Stimulated activated effector memory CD8-positive, alpha-beta T cell treated with anti-CD3 and anti-CD28 coated beads, Interleukin-12 subunit alpha, Interleukin-12 subunit beta, amount 100 ng/mL, for 72 hours (primary cell): ENCODE measurements at regions not wholly inside any gene's neighbourhood (a gene's known extent, or its start where the extent isn't known, plus 50 kb on each side); places are given as distances from the start of the nearest gene placed in this dataset.
A peak's percentile ranks its signal among the peaks of the same experiment; 100 is the strongest.
"Not testable (repeated sequence)": the region's sequence is repeated elsewhere in the genome, so short reads cannot be mapped to it uniquely, and the experiment has no call there.

Source experiments
- ATAC-seq: fragments of 150-1000 bp; cut with Tn5 transposase; 2 replicates; pipeline ENCODE4 v1.10.0; 2021
- DNase-seq, 2 donors: peaks; one replicate each; pipeline ENCODE4 v3.0.0; 2021 to 2022; ENCODE audit warnings: low spot score in 2 of 2
- H3K27ac Mint-ChIP-seq: one replicate; pipeline ENCODE4 v1.8.0; 2022; ENCODE audit warnings: mild to moderate bottlenecking, mixed read lengths
- H3K36me3 Mint-ChIP-seq: one replicate; pipeline ENCODE4 v1.8.0; 2022; ENCODE audit warnings: mild to moderate bottlenecking, mixed read lengths
- H3K4me1 Mint-ChIP-seq: one replicate; pipeline ENCODE4 v1.8.0; 2022; ENCODE audit warnings: mixed read lengths
- H3K4me3 Mint-ChIP-seq: one replicate; pipeline ENCODE4 v1.8.0; 2022; ENCODE audit warnings: mild to moderate bottlenecking, mixed read lengths
- H3K9me3 Mint-ChIP-seq: one replicate; pipeline ENCODE4 v1.8.0; 2022; ENCODE audit warnings: mixed read lengths

GRCh38 chr13:99690426-99691174 lies 189.3 kb downstream of the TM9SF2 start:
- Mint-ChIP-seq H3K4me1 (no peaks in the 10 kb centered on the region), H3K27ac (no peak overlapping the region), H3K9me3 (no peaks in the 10 kb centered on the region), H3K36me3 (no peaks in the 10 kb centered on the region), H3K4me3 (no peak overlapping the region)
- DNase-seq (no peak), ATAC-seq (no peak)

GRCh38 chr13:99689955-99690354 lies 188.7 kb downstream of the TM9SF2 start:
- Mint-ChIP-seq H3K9me3 (no peaks in the 10 kb centered on the region), H3K27ac (no peak overlapping the region), H3K4me1 (no peaks in the 10 kb centered on the region), H3K4me3 (no peak overlapping the region), H3K36me3 (no peaks in the 10 kb centered on the region)
- ATAC-seq (no peak), DNase-seq (no peak)

GRCh38 chr13:99688776-99689175 lies 187.5 kb downstream of the TM9SF2 start:
- H3K36me3 Mint-ChIP-seq = no peaks in the 10 kb centered on the region
- no peaks in the 10 kb centered on the region for H3K4me1 Mint-ChIP-seq
- H3K4me3 Mint-ChIP-seq = no peak overlapping the region
- ATAC-seq (no peak), DNase-seq (no peak)
- H3K27ac Mint-ChIP-seq = no peak overlapping the region
- no peaks in the 10 kb centered on the region for H3K9me3 Mint-ChIP-seq

- no peak for ATAC-seq
- Mint-ChIP-seq H3K27ac (no peak overlapping the region), H3K9me3 (no peaks in the 10 kb centered on the region), H3K4me1 (no peaks in the 10 kb centered on the region), H3K36me3 (no peaks in the 10 kb centered on the region), H3K4me3 (no peak overlapping the region)
- DNase-seq = no peak
Observed at GRCh38 chr13:99687723-99688397, 186.6 kb downstream of the TM9SF2 start.

- Mint-ChIP-seq H3K4me3 (no peak overlapping the region), H3K27ac (no peak overlapping the region)
Observed at GRCh38 chr13:99686944-99687411, 185.7 kb downstream of the TM9SF2 start.

GRCh38 chr13:99686157-99686572 lies 184.9 kb downstream of the TM9SF2 start:
- DNase-seq = no peak
- Mint-ChIP-seq H3K4me3 (no peak overlapping the region), H3K4me1 (no peaks in the 10 kb centered on the region)

More at GRCh38 chr13:99686944-99687411, 185.7 kb downstream of the TM9SF2 start:
- Mint-ChIP-seq H3K36me3 (no peaks in the 10 kb centered on the region), H3K9me3 (no peaks in the 10 kb centered on the region), H3K4me1 (no peaks in the 10 kb centered on the region)
- ATAC-seq (no peak), DNase-seq (no peak)

GRCh38 chr13:99681695-99682094 lies 180.4 kb downstream of the TM9SF2 start:
- H3K4me3 Mint-ChIP-seq = no peak overlapping the region
- ATAC-seq = no peak
- H3K9me3 Mint-ChIP-seq = no peaks in the 10 kb centered on the region
- no peaks in the 10 kb centered on the region for H3K4me1 Mint-ChIP-seq
- no peak overlapping the region for H3K27ac Mint-ChIP-seq
- H3K36me3 Mint-ChIP-seq = no peaks in the 10 kb centered on the region
- DNase-seq = no peak

More at GRCh38 chr13:99686157-99686572, 184.9 kb downstream of the TM9SF2 start:
- ATAC-seq = no peak
- Mint-ChIP-seq H3K27ac (no peak overlapping the region), H3K9me3 (no peaks in the 10 kb centered on the region), H3K36me3 (no peaks in the 10 kb centered on the region)

GRCh38 chr13:99677116-99677951 lies 176.1 kb downstream of the TM9SF2 start:
- DNase-seq (no peak), ATAC-seq (no peak)
- H3K27ac Mint-ChIP-seq = no peak overlapping the region
- no peaks in the 10 kb centered on the region for H3K36me3 Mint-ChIP-seq
- H3K4me1 Mint-ChIP-seq = peaks cover 8% of the 10 kb centered on the region
- no peaks in the 10 kb centered on the region for H3K9me3 Mint-ChIP-seq
- no peak overlapping the region for H3K4me3 Mint-ChIP-seq

DNA sequence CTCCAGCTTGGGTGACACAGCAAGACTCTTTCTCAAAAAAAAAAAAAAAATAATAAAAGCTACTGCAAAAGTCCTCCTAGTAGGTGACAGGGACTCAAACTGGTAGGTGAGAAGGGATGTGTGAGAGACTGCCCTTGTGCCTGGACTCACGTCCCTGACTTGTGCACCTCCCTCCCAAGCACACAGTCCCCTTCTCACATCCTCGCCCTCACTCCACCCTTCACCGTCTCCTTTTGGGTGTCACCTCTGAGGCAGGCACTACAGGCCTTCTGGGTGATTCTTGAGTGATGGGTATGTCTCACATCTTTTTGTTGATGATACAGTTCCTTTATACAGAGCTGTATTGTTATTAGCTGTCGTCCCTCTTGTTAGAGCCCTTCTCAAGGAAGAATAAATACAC lies 170.5 kb downstream of the TM9SF2 start:
- no peak for DNase-seq
- Mint-ChIP-seq H3K9me3 (no peaks in the 10 kb centered on the region), H3K4me1 (peaks cover 8% of the 10 kb centered on the region), H3K4me3 (no peak overlapping the region), H3K36me3 (no peaks in the 10 kb centered on the region), H3K27ac (no peak overlapping the region)
- no peak for ATAC-seq

GRCh38 chr13:99669096-99669495 lies 167.8 kb downstream of the TM9SF2 start:
- ATAC-seq, H3K27ac Mint-ChIP-seq, H3K9me3 Mint-ChIP-seq, H3K36me3 Mint-ChIP-seq, DNase-seq, H3K4me3 Mint-ChIP-seq, H3K4me1 Mint-ChIP-seq: not testable (repeated sequence)

GRCh38 chr13:99666146-99666805 lies 165.0 kb downstream of the TM9SF2 start:
- Mint-ChIP-seq H3K27ac (no peak overlapping the region), H3K4me3 (no peak overlapping the region), H3K36me3 (no peaks in the 10 kb centered on the region), H3K4me1 (no peaks in the 10 kb centered on the region), H3K9me3 (no peaks in the 10 kb centered on the region)
- ATAC-seq (no peak), DNase-seq (no peak)

- no peak overlapping the region for H3K27ac Mint-ChIP-seq
- H3K4me3 Mint-ChIP-seq = no peak overlapping the region
- H3K9me3 Mint-ChIP-seq = no peaks in the 10 kb centered on the region
- DNase-seq (no peak), ATAC-seq (no peak)
- no peaks in the 10 kb centered on the region for H3K36me3 Mint-ChIP-seq
- no peaks in the 10 kb centered on the region for H3K4me1 Mint-ChIP-seq
Observed at GRCh38 chr13:99665711-99666110, 164.4 kb downstream of the TM9SF2 start.

GRCh38 chr13:99663908-99664307 lies 162.6 kb downstream of the TM9SF2 start:
- Mint-ChIP-seq H3K4me3 (no peak overlapping the region), H3K9me3 (no peaks in the 10 kb centered on the region), H3K27ac (no peak overlapping the region), H3K36me3 (no peaks in the 10 kb centered on the region), H3K4me1 (no peaks in the 10 kb centered on the region)
- ATAC-seq = no peak
- DNase-seq = no peak

DNA sequence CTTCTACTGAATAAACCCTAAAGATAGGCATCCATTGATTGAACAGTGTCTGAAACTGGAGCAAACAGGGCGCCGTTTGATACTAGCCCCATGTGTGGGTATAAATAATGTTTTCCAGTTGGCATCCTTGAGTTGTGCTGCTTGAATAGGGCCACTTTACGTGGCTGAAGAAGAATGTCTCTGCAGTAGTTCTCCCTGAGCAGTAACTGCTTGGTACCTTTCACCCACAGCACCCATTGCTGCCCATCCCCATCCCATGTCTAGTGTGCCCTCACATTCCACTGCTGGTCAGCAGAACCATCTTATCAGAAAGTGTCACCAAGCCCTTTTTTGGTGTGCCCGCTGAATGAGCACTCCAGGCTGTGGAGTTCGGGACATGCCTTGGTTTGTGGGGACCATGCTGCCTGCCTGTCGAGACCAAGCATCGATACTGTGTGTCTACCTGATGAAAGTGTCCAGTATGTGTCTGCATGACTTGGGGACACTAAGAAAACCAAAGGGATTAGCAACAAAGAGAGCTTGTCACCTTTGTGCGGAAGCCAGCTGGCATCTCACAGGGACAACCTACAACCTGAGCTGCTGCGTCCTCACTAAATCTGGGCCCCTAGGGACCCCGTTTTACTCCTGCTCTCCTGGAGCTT lies 162.0 kb downstream of the TM9SF2 start:
- H3K4me3 Mint-ChIP-seq = no peak overlapping the region
- no peak overlapping the region for H3K27ac Mint-ChIP-seq
- H3K4me1 Mint-ChIP-seq = no peaks in the 10 kb centered on the region
- DNase-seq = peak in 1 of 2 donors; percentile 28
- ATAC-seq = no peak
- H3K36me3 Mint-ChIP-seq = no peaks in the 10 kb centered on the region
- no peaks in the 10 kb centered on the region for H3K9me3 Mint-ChIP-seq

DNA sequence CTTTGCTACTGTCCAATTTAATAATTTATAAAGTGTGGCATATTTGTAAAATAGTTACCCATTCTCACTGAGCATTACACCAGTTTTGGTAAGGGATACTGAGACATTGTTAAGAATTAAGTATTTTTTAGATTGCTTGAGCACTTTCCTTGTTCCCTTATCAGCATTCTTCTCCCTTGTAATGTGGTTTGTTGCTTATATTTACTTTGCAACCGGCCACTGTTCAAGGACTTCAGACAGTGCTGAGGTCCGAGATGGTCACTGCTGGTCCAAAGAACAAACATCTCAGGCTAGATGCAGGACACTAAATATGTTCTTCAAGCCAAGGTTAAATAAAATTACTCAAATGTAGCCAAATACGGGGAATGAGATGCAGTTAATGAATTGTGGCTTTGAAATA lies 161.4 kb downstream of the TM9SF2 start:
- H3K9me3 Mint-ChIP-seq = no peaks in the 10 kb centered on the region
- no peak for ATAC-seq
- H3K27ac Mint-ChIP-seq = no peak overlapping the region
- peaks cover 5% of the 10 kb centered on the region for H3K4me1 Mint-ChIP-seq
- no peak overlapping the region for H3K4me3 Mint-ChIP-seq
- H3K36me3 Mint-ChIP-seq = no peaks in the 10 kb centered on the region
- no peak for DNase-seq
